HG02610 (cell line): ENCODE measurements at regions not wholly inside any gene's neighbourhood (a gene's known extent, or its start where the extent isn't known, plus 50 kb on each side); places are given as distances from the start of the nearest gene placed in this dataset.

ENCODE experiments used
- ATAC-seq: cut with Tn5 transposase; IDR thresholded peaks from one replicate; pipeline ENCODE4 v1.9.1; 2021; ENCODE audit warnings: mild to moderate bottlenecking, moderate library complexity; ENCODE audit not compliant: unreplicated experiment

DNA sequence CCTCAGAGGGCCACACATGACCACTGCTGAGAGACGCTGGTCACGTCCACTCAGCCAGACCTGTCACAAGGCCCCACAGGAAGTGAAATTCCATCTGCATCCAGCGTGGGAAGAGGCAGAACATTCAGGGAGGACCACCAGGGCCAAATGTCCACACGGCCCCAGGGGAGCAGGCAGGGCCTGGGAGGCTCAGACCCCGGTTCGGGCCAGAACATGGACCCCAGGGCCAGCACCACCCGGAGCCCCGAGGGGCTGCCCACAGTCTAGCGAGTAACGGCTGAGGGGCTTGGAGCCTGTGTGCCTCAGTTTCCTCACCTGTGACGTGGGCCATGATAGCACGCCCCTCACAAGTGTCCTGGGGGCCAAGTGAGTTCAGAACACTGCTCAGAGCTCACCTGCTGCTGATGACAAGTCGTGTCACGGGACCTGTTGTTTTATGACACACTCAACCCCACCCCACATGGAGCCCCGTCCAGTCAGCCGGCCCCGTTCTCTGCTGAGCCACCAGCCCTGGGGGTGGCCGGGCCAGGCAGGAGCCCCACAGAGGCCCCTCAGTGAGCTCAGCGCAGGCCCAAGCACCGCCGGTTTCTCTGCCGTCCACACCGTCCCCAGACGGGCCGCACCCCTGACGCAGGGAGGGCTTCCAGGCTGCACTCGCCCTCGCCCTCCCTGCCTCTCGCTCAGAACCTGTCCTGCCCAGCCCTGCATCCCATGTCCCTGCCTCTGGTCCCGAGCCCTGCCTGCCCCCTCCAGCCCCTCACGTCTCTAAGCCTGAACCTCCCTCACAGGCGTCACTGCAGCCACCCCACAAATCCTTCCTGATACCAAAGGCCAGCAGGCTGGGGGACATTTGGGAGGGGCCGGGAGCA lies 79.5 kb upstream of the GALNT9 start:
- no peak for ATAC-seq

DNA sequence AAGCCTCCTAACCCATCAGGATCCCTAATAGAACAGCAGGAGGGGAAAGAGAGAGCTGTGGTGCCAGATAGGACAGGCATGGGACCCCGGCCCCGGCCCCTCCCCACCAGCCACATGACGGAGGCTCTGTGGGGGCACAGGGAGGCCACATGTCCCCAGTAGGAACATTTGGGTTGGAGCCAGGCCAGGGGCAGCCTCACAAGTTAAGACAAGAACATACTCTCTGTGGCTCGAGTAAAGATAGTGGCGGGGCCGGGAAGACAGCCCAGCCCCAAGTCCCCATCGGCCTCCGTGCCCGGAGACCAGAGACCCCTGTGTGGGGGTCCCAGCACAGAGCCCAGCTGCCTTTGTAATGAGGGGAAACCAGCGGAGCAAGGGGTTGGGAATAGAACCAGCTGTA lies 78.6 kb upstream of the GALNT9 start:
- no peak for ATAC-seq

DNA sequence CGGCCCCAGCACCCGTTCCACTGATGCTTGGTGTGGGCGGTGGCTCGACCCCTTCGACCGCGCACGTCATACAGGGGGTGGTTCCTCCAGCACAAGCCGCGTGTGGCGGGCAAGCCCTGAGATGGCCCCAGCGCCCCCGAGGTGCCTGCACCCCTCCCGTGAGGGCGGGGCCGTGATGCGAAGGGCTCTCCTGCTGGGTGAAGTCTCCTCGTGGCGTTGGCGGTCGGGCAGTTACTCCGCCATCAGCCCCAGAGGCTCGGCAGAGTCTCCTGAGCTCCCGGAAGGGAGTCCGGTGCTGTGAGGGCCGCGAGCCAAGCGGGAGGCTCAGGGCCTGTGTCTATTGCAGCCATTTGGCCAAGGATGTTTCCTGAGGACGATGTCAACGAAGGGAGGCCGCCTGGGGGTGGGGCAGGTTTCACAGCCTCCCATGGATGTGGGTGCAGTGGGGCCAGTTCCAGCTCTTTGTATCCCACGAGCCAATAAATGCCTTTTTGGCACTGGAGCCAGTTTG lies 78.1 kb upstream of the GALNT9 start:
- no peak for ATAC-seq

DNA sequence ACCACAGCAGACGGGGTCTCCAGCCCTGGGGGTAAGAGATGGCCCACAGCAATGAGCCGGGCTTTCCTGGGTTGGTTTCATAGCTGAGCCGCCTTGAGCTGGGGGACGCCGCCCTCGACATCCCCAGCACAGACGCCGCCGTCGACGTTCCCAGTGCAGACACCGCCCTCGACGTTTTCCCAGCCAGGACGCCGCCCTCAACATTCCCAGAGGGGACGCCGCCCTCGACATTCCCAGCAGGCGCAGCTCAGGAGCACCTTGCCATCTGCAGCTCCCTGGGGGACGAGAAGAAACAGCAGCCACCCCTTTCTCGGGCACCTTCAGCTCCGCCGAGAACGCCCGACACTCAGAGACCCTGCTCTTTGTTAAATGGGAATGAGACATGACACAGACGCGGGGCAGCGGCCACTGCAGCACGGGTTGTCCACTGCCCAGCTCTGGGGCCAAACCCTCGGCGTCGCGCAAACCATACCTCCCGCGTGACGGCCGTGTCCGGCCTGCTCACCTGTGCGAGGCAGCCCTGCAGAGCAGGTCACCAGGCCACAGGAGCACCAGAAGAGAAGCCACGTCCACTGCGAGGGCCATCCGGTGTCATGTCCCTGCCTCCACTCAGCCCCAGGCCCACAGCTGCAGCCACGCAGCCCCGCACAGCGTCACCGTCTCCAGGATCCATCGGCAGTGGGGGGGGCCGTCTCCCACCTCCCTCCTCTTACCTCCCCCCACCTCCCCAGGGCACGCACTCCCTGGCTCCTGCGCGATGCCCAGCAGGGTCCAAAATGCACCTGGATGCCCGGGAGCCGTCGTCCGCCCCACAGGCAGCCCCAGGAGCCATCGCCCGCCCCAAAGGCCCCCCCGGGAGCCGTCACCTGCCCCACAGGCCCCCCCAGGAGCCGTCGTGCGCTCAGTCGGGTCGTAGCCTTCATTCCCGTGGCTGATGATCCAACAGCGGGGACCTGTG lies 77.4 kb upstream of the GALNT9 start:
- no peak for ATAC-seq

DNA sequence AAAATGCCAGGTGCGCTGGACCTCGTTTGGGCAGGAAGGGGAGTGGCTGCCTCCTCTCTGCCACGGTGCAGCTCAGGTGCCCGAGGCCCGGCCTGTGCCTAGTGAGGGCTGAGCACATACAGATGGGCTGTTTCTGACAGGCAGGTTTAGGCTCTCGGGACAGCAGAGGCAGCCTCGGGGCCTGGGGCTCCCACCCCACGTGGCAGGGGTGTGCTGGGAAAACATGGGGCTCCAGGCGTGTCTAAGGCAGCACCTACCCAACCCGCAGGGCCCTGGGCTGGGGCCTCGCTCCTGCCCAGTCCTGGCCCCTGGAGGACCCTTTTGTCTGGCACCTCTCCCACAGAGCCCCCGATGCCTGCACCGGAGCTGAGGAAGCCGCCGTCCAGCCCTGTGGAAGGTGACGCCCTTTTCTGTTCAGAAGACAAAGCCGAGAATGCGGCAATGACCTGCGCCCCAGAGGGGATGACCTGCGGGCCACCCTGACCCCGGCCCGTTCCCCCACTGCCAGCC lies 76.4 kb upstream of the GALNT9 start:
- no peak for ATAC-seq

DNA sequence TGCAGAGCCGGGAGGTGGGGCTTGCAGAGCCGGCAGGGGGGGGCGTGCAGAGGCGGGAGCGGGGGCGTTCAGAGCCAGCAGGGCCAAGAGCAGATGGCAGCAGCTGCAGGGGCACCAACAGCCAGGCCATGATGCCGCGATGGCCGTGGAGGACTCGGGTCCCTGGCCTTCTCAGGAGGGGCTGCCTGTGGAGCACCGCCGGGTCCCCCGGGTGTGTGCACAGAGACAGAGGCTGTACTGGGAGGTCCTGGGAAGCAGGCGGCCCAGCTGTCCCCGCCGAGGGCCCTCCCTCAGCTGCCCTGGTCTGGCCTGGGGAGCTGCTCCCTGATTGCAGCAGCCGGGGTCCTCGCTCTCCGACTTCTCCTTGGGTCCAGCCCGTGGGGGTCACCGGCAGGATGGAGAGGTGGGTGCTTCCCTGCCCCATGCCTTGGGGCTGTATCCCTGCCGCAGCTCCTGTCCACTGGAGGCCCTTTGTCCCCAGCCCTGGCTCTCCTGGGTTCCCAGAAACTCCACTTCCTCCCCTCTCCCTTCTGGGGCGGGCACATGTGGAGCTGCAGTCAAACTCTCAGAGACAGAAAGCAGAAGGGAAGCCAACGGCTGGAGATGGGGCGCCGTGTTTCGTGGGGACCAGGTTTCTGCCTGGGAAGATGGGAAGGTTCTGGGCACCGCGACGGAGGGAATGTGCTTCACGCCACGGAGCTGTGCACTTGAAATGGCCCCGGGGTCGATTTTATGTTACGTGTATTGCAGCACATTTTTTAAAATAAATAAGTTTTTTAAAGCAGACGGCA lies 75.8 kb upstream of the GALNT9 start:
- ATAC-seq = no peak

DNA sequence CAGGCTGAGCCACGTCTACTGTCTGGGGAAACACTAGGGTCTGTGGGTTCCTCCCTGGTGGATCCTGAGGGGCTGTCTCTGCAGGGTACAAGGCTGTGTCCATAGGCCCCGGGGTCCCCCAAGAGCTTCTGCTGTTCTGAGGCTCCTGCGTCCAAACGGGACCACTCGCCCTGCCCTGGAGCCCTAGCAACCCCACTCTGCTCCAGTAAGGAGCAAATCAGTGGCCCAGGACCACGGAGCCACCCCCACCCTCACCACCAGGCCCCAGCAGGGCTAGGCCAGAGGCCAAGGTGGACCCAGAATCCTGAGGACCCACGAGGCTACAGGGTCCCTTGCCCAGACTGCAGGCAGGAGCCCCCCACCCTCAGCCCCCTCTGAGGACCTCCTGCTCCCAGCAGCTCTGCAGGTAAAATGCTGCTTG lies 75.1 kb upstream of the GALNT9 start:
- no peak for ATAC-seq

DNA sequence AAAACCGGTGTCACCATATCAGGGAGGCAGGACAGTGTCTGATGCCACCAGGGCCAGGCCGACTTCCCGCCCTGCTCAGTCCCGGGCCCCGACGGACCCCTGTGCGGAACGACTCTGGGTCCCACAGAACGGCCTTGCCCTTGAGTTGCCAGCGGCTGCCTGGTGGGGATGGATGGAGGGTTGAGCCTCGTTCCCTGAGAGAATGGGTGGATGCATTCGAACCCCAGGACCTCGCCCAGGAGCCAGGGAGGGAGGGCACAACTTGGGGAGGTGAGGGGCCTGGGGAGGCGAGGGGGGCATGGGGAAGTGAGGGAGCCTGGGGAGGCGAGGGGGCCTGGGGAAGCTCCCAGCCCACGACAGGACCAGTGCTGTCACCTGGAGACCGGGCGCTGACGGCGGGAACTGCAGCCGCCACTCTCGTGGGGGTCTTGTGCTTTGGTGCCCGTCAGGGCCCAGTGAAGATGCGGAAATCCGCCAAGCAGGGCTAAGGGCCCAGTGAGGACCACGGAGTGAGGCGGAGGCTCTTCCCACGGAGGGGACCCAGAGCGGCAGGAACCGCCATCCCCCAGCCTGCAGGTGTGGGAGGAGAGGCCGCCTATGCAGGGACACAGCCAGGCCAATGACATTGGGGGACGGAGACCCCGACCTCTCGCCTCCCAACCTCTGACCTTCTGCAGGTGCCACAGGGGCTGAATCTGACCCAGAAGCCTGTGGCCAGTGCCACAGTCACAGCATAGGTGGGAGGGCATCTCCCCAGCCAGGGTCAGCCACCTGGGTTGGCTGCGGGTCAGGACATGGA lies 74.4 kb upstream of the GALNT9 start:
- ATAC-seq = no peak

DNA sequence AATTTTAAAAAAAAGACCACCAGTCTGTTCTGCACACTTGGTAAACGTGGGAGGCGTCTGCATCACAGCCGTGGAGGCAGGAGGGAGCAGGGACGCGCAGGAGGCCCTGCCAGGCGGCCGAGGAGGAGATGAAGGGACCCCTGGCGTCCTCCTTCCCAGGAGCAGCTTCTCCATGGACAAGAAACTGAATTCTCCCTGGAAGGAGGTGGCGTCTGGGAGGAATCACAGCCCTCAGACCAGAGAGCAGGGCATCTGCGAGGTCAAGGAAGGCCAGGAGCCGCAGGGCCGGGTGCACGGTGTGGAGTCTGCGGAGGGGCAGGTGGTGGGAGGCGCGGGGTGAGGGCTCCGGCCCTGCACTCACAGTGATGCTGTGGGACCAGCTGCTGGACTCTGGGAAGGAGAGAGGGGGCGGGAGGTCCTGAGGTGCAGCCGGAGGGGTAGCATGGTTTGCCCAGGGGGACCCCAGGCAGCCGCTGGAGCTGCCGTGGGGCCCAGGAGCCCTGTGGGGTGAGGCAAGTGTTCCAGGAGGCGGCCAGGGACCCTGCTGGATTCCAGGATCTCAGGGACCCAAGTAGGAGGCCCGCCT lies 73.5 kb upstream of the GALNT9 start:
- ATAC-seq = no peak

DNA sequence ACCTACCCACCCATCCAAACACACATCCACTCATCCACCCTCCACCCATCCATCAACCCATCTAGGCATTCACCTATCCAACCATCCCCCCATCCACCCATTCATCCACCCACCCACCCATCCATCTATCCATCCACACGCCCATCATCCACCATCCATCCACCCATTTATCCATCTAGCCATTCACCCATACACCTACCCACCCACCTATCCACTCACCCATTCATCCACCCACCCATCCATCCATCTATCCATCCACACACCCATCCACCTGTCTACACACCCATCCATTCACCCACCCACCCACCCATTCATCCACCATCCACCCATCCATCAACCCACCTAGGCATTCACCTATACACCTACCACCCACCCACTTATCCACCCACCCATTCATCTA lies 72.6 kb upstream of the GALNT9 start:
- ATAC-seq = no peak

DNA sequence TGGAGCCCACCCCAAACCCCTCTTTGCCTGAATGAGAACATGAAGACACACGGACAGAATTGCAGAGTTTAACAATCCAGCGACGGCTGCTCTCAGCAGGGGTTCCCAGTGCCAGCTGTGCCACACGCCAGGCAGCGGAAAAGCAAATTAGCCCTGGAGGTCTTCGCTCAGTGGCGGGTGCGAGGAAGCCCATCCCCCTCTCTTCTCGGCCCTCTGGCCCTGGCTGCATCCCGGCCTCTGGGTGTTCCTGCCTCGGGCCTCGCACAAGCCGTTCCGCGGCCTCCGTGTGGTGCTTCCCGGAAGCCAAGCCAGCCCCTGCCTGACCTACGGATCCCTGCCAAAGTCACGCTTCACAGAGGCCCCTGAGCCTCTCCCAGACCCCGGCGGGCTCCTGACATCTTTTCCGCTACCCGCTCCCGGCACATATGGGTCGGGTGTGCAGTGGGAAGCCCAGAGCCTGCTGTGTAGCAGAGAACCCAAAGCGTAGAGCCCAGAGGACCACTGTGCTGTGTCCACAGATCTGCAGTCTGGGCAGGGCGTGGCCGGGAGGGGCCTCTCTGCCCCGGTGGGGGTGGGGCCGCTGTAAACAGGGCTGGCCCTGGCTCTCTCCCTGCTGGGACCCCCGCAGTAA lies 70.7 kb upstream of the GALNT9 start:
- no peak for ATAC-seq

DNA sequence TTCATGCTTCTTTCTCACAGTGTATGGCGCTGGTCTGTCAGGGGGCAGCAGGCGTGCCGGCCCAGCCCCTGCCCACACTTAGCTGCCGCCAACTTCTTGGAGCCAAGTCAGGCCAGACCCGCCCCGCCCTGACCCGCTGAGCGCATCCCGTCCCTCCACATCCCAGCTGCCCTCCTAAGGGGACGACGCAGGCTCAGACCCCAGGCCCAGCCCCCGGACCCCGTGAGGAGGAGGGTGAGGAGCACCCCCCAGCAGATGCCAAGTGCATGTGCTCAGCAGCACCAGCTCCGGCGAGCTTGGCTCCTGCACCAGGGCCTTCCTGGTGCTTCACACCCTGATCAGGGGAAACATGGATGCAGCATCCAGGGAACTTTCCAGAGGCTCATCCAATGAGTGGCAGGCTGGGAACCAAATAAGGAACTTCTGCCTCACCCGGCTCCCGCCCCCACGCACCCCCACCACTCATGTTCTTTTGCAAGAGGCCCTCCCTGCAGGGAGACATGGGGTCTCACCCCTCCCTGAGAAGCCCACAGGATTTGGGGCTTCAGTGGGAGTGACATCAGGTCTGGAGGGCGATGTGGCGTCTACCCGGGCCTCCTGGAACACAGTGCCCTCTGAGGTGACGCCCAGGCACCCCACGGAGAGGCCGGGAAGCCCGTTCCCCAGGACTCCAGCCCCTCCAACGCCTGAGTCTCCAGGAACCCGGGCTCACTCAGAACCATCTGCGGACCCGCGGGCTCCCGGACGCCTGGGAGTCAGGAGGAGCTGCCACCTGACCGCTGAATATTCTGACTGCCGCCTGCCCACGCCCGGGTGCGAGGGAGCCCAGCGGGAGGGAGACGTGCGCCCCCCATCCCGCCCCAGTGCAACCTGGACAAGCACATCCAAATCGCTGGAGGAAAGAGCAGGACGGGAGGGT lies 70.0 kb upstream of the GALNT9 start:
- ATAC-seq = no peak

DNA sequence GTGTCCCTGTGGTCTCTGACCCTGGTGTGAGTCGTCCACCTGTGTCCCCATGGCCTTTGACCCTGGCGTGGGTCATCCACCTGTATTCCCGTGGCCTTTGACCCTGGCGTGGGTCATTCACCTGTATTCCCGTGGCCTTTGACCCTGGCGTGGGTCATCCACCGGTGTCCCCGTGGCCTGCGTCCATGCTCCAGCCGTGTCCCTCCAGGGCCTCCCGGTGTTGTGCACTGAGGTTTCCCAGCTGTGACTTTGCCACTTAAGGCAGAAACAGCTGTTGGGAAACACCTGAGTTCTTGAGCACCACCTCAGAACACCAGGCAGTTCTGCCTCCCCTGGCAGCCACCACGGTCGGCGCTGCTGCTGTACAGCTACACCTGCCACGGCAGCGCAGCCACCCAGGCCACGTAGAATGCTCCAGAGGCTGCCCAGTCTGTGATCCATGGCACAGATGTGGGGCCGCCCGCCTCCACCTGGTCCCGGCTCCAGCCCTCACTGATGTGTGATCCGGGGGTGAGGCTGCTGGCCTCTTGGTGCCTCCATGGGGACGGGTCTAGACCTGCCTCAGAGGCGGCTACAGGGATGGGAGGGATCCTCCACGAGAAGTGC lies 69.1 kb upstream of the GALNT9 start:
- ATAC-seq = no peak

DNA sequence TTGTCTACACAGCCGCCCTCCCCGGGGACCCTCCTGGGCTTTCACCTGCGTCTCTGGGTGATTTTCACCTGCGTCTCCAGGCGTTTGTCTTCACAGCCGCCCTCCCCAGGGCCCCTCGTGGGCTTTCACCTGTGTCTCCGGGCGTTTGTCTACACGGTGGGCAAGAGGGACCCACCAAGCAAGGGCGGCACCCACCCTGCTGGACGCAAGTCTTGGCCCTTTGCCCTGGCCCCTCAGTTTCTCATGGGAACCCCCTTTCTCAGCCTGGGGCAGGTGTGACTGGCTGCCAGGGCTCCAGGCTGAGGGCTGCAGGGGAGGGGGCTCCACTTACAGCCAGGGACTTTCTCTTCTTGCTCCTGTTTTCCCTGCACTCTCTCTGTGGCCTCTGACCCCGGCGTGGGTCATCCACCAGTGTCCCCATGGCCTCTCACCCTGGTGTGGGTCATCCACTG lies 68.6 kb upstream of the GALNT9 start:
- ATAC-seq = no peak

DNA sequence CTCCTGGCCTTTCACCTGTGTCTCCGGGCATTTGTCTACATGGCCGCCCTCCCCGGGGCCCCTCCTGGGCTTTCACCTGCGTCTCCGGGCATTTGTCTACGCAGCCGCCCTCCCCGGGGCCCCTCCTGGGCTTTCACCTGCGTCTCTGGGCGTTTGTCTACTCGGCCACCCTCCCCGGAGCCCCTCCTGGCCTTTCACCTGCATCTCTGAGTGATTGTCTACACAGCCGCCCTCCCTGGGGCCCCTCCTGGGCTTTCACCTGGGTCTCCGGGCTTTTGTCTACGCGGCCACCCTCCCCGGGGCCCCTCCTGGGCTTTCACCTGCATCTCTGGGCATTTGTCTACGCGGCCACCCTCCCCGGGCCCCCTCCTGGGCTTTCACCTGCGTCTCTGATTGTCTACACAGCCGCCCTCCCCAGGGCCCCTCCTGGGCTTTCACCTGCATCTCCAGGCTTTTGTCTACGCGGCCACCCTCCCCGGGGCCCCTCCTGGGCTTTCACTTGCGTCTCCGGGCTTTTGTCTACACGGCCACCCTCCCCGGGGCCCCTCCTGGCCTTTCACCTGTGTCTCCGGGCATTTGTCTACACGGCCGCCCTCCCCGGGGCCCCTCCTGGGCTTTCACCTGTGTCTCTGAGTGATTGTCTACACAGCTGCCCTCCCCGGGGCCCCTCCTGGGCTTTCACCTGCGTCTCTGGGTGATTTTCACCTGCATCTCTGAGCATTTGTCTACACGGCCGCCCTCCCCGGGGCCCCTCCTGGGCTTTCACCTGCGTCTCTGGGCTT lies 68.0 kb upstream of the GALNT9 start:
- ATAC-seq = no peak

DNA sequence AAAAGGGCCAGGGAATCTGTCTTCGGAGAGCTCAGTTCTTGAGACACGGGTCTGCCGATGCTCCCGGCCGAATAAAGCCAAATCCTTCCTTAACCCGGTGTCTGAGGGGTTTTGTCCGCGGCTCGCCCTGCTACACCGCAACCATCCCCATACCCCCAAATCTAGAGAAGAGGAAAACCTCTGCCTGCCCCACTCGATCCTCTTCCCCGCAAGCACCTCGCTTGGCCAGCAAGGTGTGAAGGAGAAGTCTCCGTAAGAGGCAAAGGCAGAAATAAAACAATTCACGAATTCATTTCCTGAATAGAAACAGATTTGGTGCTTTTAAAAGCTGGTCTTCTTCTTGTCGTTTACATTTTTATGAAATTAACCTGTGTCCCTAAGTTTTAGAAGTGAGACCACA lies 67.3 kb upstream of the GALNT9 start:
- no peak for ATAC-seq

DNA sequence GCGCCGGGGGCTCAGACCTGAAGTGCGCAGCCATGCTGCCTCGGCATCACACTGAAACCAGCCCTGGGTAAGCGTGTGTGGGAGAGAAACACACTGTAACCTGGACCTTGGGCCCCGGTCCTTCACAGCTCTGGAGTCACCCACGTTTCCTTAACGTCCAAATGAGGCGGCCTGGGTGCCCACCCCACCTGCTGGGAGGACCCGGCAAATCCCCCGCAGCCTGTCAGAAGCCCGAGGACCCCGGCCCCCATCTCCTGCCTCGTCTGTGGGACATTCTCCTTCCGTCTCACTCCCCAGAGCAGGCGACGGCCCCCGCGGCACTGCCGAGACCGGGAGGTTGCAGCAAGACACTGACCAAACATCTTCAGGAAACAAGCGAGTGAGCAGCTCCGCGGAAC lies 66.5 kb upstream of the GALNT9 start:
- ATAC-seq = no peak
